UCSD-AML1 (cell line): ENCODE measurements at regions not wholly inside any gene's neighbourhood (a gene's known extent, or its start where the extent isn't known, plus 50 kb on each side); places are given as distances from the start of the nearest gene placed in this dataset.
"Not testable (repeated sequence)": the region's sequence is repeated elsewhere in the genome, so short reads cannot be mapped to it uniquely, and the experiment has no call there.

Experiments used
- DNase-seq: peaks from one replicate; lab custom pipeline; 2025; ENCODE audit not compliant: unreplicated experiment; lab: John Stamatoyannopoulos, UW

- DNase-seq, result no peak
These were observed 110.6 kb upstream of the SIX2 start for GRCh38 chr2:45119855-45120254.

DNA sequence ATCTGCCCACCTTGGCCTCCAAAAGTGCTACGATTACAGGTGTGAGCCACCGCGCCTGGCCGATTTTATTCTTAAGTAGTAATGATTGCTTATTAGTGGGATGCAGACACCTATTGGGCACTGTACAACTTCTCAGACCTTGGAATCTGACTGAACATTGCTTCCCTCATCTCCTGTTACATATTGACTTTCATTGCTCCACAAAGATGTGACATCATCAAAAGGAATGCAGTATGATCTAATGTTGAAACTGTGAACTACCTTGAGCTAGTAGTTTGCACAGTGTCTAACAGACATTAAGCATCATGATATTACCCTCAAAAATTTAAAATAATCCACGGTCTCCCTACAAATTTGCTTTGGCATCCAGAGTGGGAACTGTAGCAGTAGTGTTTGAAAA lies 109.8 kb upstream of the SIX2 start:
- no peak for DNase-seq

DNA sequence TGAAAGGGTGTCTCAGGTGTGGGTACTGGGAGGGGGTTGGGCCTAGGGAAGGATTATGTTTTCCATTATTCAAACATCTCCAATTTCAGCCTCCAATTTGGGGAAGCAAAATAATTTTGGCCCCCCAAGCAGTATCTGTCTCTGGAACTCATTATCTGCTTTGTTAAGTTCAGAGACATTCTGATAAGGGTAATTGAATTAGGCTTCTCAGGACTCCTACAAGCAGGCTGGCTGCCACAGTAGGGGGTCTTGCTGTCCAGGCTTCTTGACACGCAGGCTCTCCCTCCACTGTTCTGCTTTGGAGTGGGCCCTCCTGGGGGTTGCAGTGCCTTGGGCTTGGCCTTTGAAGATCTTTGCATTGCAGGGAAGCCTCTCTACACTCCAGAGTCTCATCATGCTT lies 108.1 kb upstream of the SIX2 start:
- DNase-seq, result no peak

DNA sequence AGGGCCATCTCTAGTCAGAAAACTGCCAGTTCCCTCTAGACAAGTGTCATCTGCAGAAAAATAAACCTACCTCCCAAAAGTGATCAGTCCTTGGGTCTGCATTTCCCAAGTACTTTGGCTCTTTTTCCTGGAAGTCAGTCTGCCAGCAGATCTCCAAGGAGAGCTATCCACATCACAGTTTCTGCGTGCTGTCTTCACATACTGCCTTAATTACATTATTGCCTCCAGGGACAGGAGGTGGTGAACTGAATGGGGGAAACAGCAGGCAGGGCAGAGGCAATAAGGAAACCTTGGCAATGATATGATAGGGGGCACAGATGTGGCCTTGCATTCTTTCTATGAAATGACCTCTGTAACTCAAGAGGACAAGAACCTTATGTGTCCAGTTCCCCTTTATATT lies 105.9 kb upstream of the SIX2 start:
- no peak for DNase-seq

GRCh38 chr2:45114221-45114955 lies 105.1 kb upstream of the SIX2 start:
- DNase-seq, result no peak

DNA sequence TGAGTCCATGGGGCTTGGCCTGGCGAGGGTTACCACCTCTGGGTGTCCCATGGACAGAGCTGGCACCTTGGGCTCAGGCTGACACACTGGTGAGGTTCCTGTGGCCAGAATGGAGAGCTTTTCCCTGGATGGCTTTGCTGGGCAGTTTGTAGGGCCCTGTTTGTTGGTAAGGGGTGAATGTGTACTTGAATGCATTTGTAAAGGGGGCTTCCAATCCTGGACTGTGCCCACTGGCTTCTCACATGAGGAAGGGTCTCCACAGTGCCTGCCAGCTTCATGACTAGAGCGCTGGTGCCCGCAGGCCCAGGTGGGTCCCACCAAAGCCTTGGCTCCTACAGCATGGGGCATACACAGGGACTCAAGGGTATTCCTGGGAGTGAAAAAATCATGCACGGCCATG lies 103.5 kb upstream of the SIX2 start:
- no peak for DNase-seq

DNA sequence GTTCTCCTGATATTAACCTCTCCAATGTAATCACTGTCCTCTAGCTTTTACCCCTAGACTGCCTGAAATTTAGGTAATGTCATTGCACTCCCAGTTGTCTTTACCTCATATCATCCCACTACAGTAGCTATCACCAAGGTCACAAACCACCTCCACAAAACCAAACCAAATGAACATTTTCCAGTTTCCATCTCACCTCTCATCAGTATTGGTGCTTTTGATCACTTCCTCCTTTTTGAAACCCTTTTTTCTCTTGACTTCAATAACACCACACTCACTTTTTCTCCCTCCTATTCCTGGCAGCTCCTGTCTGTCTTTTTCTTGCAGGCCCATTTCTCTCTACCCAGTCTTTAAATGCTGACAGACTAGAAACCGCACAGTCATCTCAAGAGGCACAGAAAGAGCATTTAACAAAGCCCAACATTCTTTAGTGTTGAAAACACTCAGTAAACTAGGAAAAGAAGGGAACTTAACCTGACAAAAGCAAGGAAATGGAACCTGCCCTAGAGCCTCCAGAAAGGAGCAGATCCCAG lies 95.9 kb upstream of the SIX2 start:
- no peak for DNase-seq

DNA sequence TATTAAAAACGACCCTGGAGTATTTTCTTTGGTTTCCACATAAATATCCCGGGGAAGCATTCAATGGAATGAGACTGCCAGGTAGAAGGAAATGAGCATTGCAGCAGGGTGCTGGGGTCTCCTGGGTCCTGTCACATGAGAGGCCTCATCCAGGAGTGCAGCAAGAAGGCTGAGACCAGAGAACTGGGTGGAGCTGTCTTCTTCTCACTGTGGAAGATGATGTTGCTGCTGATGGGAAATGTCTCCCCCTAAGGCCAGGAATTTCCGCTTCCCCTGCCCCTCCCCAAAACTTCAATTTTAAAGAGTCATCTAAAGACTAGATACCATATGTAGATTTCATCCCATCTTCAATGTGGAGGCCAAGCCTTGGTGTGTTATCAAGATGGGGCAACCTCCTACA lies 95.2 kb upstream of the SIX2 start:
- no peak for DNase-seq

DNA sequence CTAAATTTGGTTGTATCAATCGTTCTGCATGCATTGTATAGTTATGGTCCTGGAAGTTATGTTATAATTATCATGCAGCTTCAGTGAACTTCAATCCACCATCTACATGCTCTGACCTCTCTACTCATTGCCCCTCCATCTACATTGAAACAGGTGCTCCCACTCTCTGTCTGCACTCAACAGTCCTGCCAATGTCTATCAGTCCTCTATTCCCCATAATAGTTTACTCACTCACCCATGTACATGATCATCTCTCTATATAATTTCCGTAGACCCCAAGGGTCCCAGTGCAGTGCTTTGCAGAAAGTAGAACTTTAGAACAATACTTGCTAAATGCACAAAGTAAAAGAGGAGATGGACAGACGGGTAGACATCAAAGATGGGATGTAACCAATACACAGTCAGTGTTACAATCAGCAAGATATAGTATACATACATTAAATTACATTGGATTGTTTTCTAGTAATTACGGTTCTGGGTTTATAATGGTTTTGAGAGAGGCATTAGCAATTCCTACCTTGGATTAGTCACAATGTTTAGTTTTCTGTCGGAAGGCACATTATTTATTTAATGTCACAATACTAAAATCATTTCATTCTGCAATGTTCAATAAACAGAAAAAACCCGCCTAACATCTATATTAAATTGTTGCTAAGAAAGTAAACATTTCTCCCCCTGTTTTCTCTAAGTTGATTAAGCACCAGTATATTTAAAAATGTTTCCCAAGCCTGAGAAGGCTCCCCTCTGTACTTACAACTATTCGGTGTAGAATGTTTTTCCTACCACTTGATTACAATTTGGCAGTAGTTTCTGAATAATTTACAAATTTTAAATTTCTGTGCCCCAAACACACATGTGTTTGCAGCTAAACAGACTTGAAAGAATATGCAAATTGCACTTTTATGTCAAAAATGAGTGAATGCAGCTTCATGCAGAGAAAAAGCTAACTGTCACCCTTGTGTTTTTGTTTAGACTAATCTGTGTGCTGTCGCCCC lies 94.4 kb upstream of the SIX2 start:
- DNase-seq, result no peak

DNA sequence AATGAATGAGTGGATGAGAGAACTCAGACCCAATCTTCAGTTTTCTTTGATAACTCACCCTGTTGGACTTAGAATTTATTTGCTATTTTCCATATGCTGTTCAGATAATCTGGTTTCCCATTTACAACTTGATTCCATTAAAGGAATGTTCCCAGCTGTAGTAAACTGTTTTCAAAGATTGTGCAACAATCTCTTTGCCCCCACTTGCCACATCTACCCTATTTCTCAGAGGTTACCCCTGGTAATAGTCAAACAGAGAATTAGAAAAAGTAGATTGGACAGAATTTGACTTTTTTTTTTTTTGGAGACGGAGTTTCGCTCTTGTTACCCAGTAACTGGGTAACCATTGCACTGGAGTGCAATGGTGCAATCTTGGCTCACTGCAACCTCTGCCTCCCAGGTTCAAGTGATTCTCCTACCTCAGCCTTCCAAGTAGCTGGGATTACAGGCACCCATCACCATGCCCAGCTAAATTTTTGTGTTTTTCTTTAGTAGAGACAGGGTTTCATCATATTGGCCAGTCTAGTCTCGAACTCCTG lies 93.4 kb upstream of the SIX2 start:
- DNase-seq, result no peak

GRCh38 chr2:45102141-45102540 lies 92.9 kb upstream of the SIX2 start:
- DNase-seq, result no peak

DNA sequence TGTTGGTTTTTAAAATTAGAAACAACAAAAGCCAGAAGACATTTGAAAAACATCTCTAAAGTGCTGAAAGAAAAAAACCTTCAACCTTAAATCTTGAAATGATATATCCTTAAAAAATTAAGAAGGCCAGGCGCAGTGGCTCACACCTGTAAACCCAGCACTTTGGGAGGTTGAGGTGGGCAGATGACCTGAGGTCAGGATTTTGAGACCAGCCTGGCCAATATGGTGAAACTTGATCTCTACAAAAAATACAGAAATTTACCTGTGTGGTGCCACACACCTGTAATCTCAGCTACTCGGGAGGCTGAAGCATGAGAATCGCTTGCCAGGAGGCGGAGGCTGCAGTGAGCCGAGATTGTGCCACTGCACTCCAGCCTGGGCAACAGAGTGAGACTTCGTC lies 87.7 kb upstream of the SIX2 start:
- no peak for DNase-seq

GRCh38 chr2:45096038-45096437 lies 86.8 kb upstream of the SIX2 start:
- not testable (repeated sequence) for DNase-seq

- DNase-seq, result no peak
These were observed 84.4 kb upstream of the SIX2 start for GRCh38 chr2:45093663-45094062.

GRCh38 chr2:45093181-45093580 lies 83.9 kb upstream of the SIX2 start:
- DNase-seq, result no peak

- DNase-seq, result no peak
These were observed 80.5 kb upstream of the SIX2 start for GRCh38 chr2:45089554-45090261.

GRCh38 chr2:45085487-45085886 lies 76.2 kb upstream of the SIX2 start:
- DNase-seq, result no peak

- DNase-seq, result no peak
These were observed 75.2 kb upstream of the SIX2 start for GRCh38 chr2:45084361-45085020.

GRCh38 chr2:45083175-45083574 lies 73.9 kb upstream of the SIX2 start:
- no peak for DNase-seq

GRCh38 chr2:45074713-45075112 lies 65.5 kb upstream of the SIX2 start:
- no peak for DNase-seq

GRCh38 chr2:45072862-45073237 lies 63.6 kb upstream of the SIX2 start:
- no peak for DNase-seq
